ENCODE measurements at regions not wholly inside any gene's neighbourhood (a gene's known extent, or its start where the extent isn't known, plus 50 kb on each side); places are given as distances from the start of the nearest gene placed in this dataset.
"Not testable (repeated sequence)": the region's sequence is repeated elsewhere in the genome, so short reads cannot be mapped to it uniquely, and the experiment has no call there.

- Histone ChIP-seq H3K27ac (no peak overlapping the region), H2AFZ (no peak overlapping the region), H3K79me2 (no peaks in the 10 kb centered on the region), H3K9ac (no peak overlapping the region), H3K4me3 (ENCODE audit: low read depth, low read length) (no peak overlapping the region), H3K36me3 (ENCODE audit: control insufficient read depth, insufficient read depth, low read length) (no peaks in the 10 kb centered on the region), H3K9me3 (ENCODE audit: control insufficient read depth, low read length) (no peaks in the 10 kb centered on the region), H3K27me3 (ENCODE audit: control insufficient read depth, insufficient read depth, low read length) (no peaks in the 10 kb centered on the region), H3K4me1 (no peaks in the 10 kb centered on the region), H3K4me2 (ENCODE audit: low read length) (no peak overlapping the region)
- no peak for TF ChIP-seq CTCF (IDR thresholded peaks at IDR 0.05)
Observed at GRCh38 chr5:8561854-8562253, 692.9 kb downstream of the MTRR start.

GRCh38 chr5:8563540-8563939, 694.6 kb downstream of the MTRR start:
- H3K79me2 ChIP-seq; H3K27me3 ChIP-seq (ENCODE audit: control insufficient read depth, insufficient read depth, low read length); H3K9me3 ChIP-seq (ENCODE audit: control insufficient read depth, low read length); H3K4me1 ChIP-seq; H3K9ac ChIP-seq; H3K4me3 ChIP-seq (ENCODE audit: low read depth, low read length); H3K27ac ChIP-seq; H2AFZ ChIP-seq; H3K36me3 ChIP-seq (ENCODE audit: control insufficient read depth, insufficient read depth, low read length); H3K4me2 ChIP-seq (ENCODE audit: low read length): not testable (repeated sequence)

GRCh38 chr5:8568858-8569257, 699.9 kb downstream of the MTRR start:
- Histone ChIP-seq H3K27me3 (ENCODE audit: control insufficient read depth, insufficient read depth, low read length) (no peaks in the 10 kb centered on the region), H3K4me3 (ENCODE audit: low read depth, low read length) (no peak overlapping the region)
- TF ChIP-seq CTCF (IDR thresholded peaks at IDR 0.05): no peak

GRCh38 chr5:8570528-8570927, 701.6 kb downstream of the MTRR start:
- Histone ChIP-seq H3K4me2 (ENCODE audit: low read length) (no peak overlapping the region), H3K9ac (no peak overlapping the region), H2AFZ (no peak overlapping the region), H3K27ac (no peak overlapping the region), H3K9me3 (ENCODE audit: control insufficient read depth, low read length) (no peaks in the 10 kb centered on the region), H3K4me1 (no peaks in the 10 kb centered on the region), H3K36me3 (ENCODE audit: control insufficient read depth, insufficient read depth, low read length) (no peaks in the 10 kb centered on the region), H3K4me3 (ENCODE audit: low read depth, low read length) (no peak overlapping the region), H3K27me3 (ENCODE audit: control insufficient read depth, insufficient read depth, low read length) (no peaks in the 10 kb centered on the region), H3K79me2 (no peaks in the 10 kb centered on the region)
- TF ChIP-seq CTCF (IDR thresholded peaks at IDR 0.05): no peak

More at GRCh38 chr5:8568858-8569257, 699.9 kb downstream of the MTRR start:
- no peak overlapping the region for H3K9ac ChIP-seq
- no peak overlapping the region for H3K4me2 ChIP-seq (ENCODE audit: low read length)
- H3K27ac ChIP-seq: no peak overlapping the region
- H2AFZ ChIP-seq: no peak overlapping the region
- no peaks in the 10 kb centered on the region for H3K9me3 ChIP-seq (ENCODE audit: control insufficient read depth, low read length)
- H3K79me2 ChIP-seq: no peaks in the 10 kb centered on the region
- H3K36me3 ChIP-seq (ENCODE audit: control insufficient read depth, insufficient read depth, low read length): no peaks in the 10 kb centered on the region
- H3K4me1 ChIP-seq: no peaks in the 10 kb centered on the region

- Histone ChIP-seq H3K9ac (no peak overlapping the region), H3K27me3 (ENCODE audit: control insufficient read depth, insufficient read depth, low read length) (no peaks in the 10 kb centered on the region), H3K36me3 (ENCODE audit: control insufficient read depth, insufficient read depth, low read length) (no peaks in the 10 kb centered on the region), H3K4me1 (no peaks in the 10 kb centered on the region), H3K9me3 (ENCODE audit: control insufficient read depth, low read length) (no peaks in the 10 kb centered on the region), H3K4me2 (ENCODE audit: low read length) (no peak overlapping the region), H3K27ac (no peak overlapping the region), H2AFZ (no peak overlapping the region), H3K79me2 (no peaks in the 10 kb centered on the region), H3K4me3 (ENCODE audit: low read depth, low read length) (no peak overlapping the region)
- TF ChIP-seq CTCF (IDR thresholded peaks at IDR 0.05): no peak
Observed at GRCh38 chr5:8576178-8576577, 707.2 kb downstream of the MTRR start.

All from parathyroid adenoma (tissue), 2 donors.